HG02885 (cell line): ENCODE measurements at regions not wholly inside any gene's neighbourhood (a gene's known extent, or its start where the extent isn't known, plus 50 kb on each side); places are given as distances from the start of the nearest gene placed in this dataset.
"Not testable (repeated sequence)": the region's sequence is repeated elsewhere in the genome, so short reads cannot be mapped to it uniquely, and the experiment has no call there.

Source experiments
- ATAC-seq: cut with Tn5 transposase; IDR thresholded peaks from one replicate; pipeline ENCODE4 v1.9.1; 2021; ENCODE audit warnings: mild to moderate bottlenecking; ENCODE audit not compliant: unreplicated experiment, poor library complexity

DNA sequence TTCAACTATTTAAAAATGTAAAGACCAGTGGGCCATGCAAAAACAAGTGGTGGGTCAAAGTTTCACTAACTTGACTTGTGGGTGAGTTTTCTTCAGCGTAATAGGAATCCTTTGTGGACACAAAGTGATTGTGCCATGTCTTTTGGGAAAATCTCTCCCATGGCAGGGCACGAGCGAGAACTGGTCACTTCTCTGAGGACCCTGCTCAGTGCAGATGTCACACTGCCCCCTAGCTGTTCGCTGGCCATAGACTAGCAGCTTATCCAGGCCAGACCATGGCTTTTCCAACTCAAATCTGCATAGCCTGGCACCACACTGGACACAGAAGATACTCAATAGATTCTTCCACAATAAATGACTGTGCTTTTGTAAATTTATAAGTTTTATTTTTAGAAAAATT lies 306.0 kb upstream of the CCL2 start:
- no peak for ATAC-seq

DNA sequence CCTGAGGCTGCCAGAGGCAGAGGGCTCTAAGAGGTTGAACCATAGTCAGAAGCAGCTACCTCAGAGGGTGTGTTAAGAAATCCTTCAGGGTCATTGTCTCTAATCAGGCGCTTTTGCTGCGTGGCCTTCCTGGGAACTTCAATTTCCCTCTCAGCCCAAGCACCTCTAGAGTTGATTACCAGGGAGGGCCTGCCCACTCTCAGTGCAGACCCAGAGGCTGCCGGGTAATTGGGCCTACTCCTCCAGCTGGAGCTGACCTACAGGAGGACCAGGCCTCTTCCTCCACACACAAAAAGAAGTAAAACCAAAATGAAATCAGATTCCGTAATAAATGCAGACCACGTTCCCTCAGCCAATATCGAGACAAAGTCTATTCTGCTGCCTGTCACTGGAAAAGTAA lies 305.0 kb upstream of the CCL2 start:
- ATAC-seq = no peak

DNA sequence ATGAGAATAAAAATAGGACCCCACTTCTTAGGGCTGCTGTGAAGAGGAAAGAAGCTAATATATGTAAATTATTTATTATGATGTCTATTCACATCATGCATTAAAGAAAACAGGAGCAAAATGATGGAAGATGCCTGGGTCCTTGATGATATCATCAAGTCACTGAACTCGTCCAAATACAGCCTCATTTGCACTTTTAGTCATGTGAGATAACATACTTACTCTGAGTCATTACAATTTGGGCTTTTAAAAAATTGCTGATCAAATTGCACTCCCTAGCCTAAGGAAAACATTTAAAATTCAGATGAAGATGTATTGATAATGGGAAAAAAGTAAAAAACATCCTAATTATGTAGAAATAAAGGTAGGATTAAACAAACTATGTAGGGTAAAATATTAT lies 302.7 kb upstream of the CCL2 start:
- no peak for ATAC-seq

DNA sequence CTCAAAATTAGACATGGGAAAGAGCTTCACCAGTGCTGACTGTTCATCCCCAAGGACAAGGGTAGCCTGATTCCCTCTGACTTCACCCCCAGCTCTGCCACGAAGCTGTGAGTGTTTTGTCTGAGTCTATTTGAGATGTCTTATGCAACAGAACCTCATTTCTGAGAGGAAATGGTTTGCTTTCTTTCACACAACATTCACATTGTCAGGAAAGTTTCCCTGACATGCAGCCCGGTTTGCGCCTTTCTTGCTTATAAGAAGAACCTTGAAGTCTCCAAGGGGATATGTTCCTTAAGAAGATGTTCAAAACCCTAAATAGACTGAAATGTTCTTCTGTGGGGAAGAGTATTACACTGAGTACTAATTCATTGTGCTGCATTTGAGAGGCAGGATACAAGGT lies 300.5 kb upstream of the CCL2 start:
- ATAC-seq = no peak

DNA sequence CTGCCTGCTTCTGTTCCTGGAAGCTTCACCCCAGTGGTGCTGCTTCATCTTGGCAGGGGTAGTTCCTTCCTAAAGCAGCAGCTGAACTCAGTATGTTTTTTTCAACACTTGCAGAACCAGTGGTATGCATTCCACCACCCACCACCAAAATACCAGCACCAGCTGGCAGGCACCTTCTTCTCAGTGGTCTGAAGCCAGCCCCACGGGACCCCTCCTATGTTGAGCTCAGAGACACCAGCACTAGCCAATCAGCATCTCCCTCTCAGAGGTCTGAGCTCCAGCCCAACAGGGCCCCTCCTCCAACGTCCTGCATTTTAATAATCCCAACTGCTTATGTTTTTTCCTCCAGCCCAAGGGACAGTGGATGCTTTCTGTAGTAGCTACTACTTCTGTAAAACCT lies 299.6 kb upstream of the CCL2 start:
- ATAC-seq = no peak

DNA sequence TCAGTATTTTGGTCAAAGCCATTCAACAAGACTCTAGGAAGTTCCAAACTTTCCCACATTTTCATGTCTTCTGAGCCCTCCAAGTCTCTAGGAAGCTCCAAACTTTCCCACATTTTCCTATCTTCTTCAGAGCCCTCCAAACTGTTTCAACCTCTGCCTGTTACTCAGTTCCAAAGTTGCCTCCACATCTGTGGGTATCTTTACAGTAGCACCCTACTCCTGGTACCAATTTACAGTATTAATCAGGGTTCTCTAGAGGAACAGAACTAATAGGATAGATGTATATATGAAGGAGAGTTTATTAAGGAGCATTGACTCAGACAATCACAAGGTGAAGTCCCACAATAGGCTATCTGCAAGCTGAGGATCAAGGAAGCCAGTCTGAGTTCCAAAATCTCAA lies 296.0 kb upstream of the CCL2 start:
- ATAC-seq = not testable (repeated sequence)

DNA sequence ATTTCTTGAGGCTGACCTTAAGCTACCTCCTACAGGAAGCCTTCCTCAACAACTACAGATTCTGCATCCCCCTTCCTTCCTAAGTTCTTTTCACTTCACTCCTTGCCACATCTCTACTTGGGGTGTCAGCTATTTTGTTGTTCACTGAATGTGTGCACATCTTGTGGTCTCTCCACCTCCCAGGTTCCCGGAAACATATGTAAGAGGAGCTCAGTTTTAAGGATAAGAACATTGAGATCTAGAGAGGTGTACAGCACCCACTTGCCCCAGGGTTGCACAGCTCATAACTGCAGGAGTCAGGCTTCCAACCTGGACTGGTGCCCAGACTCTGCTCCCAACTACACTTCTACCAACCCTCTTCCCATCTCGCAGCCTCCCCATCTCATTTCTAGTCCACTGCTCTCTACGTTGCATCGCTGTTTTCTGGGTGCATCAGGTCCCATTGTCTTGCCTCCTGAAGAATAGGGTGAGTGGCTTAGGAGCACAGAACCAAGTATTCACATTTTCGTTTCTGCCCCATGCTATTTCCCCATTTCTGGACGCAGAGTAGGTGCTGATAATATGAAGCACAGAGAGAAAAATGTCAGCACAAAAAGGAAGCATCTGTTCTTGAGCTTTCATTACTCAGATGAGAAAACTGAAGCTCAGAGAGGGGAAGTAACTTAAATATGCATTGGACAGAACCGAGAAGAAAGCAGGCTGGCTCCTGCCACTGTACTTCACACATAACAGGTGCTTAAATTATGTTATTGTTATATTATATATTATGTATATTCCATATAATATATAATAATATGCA lies 292.0 kb upstream of the CCL2 start:
- no peak for ATAC-seq

DNA sequence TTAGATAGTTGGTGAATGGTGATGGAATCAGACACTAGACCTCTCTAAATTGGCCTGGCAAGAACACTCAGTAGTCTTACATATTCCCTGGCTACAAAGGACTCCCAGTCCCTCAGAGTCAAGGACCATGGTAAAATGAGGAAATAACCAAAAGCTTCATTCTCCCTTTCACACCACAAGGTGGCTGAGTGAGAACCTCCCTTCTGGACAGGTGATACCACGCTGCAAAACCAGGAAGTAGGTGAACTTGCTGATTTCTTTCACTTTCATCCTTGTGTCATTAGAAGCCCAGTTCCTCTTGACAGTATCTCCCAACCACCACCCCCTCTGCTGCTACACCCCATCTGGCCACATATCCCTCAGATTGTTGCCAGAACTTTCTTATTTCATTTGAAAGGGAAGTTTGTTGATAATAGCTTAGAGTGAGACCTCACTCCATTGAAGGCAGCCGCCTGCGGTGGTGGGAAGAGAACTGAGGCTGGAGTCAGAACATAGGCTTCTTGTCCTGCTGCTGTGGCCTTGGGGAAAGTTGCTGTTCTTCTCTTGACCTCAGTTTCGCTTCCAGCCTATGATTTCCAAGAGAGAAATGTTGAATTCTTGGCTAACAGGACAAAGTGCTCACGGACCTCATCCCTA lies 290.6 kb upstream of the CCL2 start:
- peak; percentile 79 for ATAC-seq

DNA sequence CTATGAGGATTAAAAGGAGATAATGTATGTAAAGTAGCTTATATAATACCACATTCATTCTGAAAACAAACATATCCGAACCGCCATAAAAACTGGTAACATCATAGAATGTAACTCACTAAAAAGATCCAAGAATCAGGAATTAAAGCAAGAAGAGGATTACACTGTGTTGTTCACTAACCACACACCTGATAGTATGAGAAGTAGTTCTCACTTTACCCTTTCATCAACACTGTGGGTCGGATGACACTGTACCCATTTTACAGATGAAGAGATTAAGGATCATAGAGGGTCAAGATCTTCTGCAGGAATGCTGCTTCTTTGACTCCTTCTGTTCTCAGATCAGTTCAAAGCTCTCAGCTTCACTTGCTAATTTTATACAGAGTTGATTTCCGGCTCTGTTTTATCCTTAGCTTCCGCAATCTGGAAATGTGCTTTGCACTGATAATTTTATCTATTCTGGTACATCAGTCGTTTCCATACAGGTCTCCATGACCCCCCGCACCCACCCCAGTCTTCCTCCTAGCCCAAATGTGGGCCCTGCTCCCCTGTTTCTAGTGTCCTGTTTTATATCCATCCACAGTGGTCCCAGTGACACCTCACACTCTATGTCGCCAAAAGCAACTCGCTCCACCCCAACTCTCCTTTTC lies 288.6 kb upstream of the CCL2 start:
- ATAC-seq = no peak

DNA sequence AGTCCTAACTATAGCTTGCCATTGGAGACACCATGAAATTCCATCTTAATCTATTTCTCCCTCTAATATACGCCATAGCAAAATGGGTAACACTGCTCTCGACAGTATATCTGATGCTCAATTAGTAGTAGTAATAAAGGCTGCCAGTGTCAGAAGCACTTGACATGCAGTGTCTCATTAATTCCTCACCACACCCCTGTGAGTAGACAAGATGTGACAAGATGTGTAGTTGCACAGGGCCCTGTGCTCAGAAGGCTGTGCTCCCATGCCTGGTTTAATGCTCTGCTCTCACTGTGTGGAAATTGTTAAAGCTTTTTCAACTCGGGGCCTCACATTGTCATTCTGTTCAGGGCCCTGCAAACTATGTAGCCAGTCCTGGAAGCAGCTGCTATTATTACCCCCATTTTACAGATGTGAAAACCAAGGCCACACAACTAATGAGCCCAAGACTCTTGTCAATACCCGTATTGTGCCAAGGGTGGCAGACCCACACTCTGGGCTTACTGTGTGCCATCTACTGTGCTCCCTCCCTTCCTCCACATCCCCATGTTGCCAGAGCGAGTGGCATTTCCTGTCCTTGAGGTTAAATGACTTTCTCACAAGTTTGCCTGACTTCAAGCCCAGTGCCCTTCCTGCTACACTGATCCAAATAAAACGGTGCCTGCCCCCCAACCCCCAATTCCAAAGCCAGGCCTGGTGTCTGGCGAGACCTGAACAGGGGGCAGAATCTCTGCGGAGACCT lies 287.3 kb upstream of the CCL2 start:
- ATAC-seq = no peak

DNA sequence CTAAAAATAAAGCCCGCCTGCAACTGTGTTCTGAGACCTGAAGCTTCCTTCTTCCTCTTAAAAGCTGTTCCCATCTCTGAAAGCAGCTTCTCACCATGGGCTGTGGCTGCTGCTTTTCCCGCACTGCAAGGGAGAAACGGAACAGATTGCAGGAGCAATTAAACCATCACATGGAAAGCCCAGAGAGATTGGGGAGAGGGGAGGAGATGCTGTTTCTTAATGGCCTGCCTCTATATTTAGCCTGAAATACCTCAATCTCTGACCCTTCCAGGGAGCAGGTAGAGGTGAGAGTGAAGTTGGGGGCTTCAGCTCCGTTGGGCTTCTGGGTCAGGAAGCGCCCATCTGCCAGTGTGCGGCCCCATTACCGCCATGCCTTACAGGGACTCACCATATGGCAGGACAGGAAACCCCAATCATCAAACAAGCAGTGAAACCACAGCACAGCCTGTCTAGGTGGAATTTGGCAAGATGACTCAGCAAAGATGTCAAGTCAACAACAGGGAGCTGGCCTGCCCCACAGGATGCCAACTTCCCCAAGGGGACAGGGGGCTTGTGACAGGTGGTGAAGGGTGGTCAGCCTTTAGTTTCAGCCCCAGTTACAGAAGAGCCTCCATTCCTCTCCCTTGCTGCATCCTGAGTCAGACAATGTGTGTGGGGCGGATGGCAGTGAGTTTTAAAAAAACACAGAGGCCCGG lies 286.6 kb upstream of the CCL2 start:
- peak; percentile 63 for ATAC-seq

DNA sequence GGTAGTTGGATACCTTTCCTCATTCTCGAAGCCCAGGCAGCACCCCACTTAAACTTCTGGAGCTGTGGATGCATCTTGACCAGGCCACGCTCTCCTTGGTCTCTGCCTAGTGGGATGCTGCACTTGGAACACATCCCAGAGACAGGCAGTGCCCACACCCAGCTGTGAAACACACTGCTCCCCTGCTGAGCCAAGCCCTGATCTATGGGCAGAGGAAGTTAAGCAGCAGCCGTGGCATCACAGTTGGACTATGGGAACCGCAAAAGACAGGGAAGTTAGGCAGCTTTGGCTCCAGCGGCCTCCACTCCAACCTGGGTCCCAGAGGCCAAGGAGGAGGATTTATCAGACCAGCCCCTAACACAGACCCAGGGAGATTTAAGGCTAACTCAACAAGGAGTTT lies 284.8 kb upstream of the CCL2 start:
- ATAC-seq = no peak

DNA sequence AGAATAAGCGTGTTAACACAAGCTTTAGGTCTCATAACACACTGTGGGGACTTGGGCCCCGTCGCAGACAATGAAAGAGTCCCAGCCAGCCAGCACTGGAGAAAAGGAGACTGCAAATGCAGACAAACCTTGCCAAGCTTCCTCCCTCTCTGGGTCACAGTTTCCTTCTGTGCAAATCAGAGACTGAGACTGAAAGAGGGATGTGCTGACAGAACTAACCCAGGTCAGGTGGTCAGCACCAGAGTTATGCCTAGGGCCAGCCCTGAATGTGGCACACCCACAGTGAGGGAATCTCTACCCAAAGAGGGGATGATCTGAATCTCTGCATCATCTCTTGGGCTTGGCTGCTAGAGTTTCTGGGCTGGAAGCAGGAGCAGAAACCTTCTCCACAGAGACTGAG lies 282.3 kb upstream of the CCL2 start:
- no peak for ATAC-seq

DNA sequence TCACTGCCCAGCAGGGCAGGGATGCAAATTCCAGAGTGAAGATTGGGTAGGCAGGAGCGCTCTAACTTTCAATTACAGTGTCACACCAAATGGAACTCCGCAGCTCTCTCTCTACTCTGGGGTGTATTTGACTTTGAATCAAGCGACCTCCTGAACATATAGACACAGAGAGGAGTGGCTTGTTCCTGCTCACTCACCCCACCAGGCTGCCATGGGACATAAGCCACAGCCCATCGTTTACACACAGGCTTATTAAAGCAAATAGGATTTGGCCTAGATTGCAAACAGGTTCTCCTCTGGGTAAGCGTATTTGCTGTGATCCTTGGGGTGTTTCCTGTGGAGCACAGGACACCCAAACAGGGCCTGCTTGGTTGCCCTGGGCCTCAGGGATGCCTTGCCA lies 281.6 kb upstream of the CCL2 start:
- no peak for ATAC-seq

DNA sequence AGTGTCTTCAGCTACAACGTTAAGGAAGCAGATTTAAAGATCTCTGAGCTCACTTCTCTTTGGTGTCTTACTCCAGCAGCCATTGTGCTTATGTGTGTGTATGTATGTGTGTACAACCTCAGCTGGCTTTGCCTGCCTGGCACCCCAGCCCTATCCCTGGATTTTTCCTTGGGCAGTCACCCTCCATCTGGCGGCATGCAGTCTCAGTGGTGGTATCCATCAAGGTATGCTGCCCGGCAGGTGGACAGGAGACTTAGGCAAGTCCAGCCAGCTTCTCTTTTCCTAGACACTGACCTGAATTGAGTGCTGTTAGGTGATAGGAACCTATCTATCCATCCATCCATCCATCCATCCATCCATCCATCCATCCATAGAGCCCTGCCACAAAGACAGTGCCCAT lies 280.8 kb upstream of the CCL2 start:
- no peak for ATAC-seq

DNA sequence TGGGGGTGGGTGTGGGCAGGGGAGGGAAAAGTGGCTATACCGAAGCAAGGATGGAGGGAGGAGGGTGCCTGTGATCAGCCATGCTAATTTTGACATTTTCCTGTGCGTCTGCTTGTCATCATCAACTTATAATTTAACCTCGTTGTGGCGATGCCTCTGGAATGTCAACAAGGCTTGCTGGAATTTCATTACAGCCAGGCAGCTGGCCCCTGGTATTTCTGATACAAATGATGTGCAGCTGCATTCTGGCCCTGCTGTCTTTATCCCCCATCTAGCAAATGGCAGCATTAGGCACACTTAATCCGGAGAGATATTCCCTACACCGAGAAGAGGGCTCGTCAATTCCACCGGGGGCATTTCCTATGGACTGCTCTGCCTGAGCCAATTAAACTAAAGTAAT lies 278.3 kb upstream of the CCL2 start:
- ATAC-seq = no peak

DNA sequence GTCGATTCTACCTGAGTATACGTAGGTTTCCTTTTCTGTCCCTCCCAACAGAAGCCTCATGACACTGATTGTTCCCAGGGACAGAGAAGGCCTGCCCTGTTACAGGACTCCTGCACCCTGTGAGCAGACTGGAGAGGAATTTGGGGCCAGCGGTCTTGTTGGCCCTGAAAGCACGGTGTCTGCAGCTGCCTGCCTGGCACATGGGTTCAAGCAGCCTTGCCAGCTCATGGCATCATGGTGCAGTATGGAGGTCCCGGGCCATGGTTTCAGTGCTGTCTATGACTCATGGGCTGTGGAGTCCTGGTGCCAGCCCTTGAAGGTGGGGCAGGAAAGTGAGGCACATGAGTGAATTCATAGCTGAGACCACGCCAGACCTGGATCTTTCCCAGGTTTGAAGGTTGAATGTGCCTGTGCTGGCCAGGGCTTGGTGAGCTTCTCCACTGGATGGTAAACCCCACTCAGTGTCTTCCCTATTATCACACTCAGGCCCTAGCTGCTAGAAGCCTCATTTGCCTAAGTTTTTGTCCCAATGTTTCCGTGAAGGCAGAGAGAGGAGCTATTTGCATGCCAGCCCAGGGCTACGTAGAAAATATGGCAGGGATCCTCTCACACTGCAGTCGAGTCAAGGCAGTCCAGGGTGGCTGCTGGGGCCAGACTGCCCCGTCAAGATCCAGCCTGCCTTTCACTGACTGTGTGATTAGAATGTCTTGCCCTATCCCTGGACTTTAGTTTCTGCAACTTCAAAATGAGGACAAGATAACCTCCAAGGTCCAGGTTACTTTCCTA lies 277.2 kb upstream of the CCL2 start:
- no peak for ATAC-seq

DNA sequence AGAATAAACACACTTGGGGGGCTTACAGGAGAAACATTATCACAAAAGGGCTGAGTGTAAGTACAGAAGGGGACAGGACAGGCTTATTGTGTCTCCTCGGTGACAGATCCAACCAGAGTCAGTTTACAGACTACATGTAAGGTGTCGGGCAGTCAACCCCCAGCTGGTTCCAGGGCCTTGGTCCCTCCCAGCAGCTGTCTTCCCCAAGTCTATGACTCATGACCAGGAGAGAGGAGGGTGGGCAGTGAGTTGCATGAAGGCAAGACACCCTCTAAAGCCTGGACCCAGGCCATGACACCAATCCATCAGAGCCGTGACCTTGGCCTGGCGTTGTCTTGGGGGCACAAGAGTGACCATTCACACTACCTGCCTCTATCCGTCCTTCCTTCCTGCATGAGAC lies 276.2 kb upstream of the CCL2 start:
- ATAC-seq = no peak

DNA sequence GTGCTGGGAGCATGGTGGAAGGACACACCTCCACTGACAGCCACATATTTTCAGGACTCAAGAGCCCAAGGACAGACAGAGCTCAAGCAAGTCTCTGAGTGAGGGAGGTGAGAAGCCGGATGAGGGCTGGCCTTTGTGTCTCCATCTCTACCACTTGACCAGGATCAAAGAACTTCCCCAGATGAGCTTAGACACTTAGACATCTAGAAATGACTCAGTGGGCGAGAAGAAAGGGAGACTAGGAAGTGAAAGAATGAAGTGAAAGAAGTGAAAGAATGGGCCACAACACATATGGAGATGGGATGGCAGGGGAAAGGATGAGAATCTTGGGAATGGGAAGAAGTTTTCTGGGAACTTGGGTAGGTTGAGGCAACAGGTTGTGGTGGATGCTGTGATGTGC lies 274.9 kb upstream of the CCL2 start:
- no peak for ATAC-seq
